HG02870 (cell line): ENCODE measurements at regions not wholly inside any gene's neighbourhood (a gene's known extent, or its start where the extent isn't known, plus 50 kb on each side); places are given as distances from the start of the nearest gene placed in this dataset.
A peak's percentile ranks its signal among the peaks of the same experiment; 100 is the strongest.

ENCODE experiments used
- ATAC-seq: cut with Tn5 transposase; IDR thresholded peaks from one replicate; pipeline ENCODE4 v1.9.1; 2021; ENCODE audit warnings: mild to moderate bottlenecking, moderate library complexity; ENCODE audit not compliant: unreplicated experiment

DNA sequence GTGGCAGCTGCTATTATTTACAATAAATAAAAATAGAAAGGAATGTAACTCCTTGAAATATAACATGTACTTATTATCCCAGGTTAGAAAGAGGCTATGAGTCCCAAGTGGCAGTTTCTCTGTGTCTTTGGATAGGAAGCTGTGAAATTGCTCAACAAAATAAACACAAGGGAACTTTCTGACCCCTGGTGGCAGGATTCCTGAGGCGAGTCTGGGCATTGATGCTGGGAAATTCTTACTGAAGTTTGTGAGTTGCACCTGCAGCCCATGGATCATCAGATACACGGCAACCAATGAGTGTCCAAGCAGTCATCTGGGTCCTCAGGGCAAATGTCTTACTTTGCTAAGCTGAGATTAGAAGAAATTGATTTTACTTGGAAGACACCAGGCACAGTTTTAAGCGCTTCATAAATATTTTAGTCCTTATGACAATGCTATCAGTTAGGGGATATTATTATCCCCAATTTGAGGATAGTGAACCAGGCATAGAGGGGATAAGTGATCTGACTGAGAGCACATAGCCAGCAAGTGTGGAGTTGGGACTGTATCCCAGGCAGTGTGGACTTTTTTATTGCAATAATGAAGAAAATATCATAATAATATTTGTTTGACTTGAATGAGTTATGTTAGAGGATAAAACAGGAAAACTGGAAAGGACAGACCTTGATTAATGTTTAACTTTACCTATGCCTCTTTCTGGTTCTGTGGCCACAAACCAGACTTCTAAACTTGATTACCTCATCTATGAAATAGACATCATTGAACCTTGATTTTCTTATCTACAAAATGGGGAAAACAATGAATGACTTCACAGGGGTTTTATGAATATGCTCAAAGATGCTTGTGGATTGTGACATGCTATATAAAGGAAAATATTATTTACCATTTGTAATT lies 265.5 kb upstream of the ADAMTSL1 start:
- no peak for ATAC-seq

DNA sequence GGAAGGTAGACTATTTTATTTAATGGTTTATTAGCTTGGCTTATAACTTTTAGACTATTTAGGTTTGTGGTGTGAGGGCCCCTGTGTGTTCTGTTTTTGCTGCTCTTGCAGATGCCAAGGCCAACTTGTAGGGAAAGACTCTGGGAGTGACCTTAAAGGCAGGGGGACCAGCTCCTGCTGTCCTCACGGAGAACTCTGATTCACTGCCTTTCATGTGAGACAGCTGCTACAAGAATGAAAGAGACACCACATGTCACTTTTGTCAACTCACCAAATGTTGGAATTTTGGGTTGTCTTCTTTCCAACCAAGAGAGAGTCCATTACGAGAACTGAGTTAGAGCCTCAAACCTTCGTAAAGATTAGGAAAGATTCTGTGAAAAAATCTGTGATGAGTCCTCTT lies 258.3 kb upstream of the ADAMTSL1 start:
- no peak for ATAC-seq

DNA sequence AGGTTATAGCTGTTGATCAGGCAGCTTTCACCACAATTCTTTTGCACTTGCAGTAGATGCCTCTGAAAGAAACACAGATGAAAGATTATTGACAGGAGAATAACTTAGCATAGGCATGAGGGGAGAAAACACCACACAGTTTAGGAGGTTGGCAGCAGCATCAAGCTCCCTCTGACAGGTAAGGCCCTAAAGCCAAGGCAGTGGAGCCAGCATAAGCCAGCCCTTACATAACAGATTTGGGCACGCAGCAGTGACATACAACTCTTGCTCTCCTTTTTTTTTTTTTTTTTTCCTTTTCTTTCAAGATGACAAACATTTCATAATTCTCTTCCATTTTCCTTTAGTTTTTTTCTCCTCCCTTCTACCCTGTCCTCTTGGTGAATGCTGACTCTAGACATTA lies 257.6 kb upstream of the ADAMTSL1 start:
- ATAC-seq: no peak

DNA sequence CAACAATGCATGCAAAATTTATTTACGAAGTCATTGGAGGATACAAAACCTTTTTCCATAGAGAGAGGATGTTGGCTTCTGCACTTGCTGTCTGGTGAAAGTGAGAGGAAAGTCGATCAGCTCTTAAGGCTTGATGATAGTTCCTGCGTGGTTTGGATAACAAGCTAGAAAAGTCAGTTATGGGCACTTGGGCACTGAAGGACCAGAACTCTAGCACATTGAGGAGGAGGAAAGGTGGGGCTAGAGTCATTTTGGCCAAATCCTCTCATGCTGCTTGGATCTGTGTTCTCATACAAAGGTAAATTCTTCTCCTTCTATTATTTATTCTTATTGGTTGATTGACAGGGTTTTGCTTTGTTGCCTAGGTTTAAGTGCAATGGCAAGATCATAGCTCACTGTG lies 245.9 kb upstream of the ADAMTSL1 start:
- no peak for ATAC-seq

DNA sequence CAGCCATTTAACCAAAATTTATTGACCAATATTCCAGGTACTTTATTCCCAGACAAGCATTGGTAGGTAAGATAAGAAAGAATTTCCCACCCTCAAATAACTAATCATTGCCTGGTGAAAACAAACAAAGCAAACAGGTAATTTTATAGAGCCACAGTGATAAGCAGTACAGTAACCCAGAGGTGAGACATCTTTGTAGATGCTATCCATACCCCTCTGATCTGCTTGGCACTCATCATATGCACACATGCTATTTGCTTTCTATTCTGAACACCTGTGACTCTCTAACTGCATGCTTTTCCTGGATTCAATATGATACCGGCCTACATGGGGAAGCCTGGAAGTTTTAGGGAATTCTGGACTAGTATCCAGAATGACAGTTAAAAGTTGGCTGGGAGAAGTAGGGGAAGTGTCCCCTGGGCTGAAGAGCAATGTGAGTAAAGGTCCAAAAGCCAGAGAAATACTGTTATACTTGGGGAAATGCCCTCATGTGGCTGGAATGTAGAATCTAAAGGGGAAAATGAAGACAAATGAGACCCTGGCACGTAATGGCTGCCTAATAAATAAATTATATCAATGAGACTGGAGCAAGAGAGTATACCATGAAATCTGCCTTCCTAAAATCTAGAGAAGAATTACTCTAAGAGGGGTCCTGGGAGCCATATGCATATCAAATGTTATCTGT lies 243.8 kb upstream of the ADAMTSL1 start:
- ATAC-seq: no peak

DNA sequence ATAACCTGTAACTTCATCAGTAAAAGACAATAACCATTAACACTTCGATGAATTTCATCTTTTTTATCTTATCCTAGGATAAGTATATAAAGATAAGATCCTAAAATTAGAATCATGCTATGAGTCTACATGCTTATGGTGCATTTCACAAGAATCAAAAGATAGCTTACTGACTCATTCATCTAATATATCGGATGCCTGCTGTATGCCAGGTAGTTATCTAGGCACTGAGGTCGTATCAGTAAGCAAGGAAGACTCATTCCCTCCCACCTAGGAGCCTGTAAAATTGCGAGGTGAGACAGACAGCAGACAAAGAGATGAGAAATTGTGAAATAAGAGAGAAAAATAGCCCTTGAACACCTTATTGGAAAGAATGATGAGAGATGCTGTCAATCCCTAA lies 240.6 kb upstream of the ADAMTSL1 start:
- ATAC-seq: no peak

DNA sequence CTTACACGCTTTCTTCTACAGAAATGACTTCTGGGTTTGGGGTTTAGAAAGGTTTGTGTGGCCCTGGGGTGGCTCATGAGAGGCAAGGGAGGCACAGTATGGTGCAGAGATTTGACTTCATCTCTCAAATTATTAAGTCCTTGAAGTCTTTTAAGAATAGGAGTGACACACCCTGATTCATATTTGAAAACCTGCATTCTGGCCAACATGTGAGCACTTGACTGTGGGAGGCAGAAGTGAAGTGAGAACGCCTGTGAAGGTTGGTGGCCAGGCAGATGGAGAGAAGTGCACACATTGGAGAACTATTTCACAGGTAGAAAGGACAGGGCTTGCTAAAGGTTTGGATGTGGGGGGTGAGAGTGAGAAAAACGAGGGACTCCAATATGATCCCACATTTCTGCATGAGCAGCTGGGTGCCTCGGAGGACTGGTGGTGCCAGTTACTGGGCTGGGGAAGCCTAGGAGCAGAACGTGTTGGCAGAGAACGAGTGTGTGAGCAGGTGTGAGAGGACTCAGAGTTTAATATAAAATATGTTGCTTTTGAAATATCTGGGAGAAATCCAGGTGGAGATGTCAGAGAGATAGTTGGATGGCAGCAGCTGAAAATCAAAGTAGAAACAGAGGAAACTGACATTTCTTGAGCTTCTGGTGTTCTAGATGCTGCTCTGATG lies 240.0 kb upstream of the ADAMTSL1 start:
- no peak for ATAC-seq

DNA sequence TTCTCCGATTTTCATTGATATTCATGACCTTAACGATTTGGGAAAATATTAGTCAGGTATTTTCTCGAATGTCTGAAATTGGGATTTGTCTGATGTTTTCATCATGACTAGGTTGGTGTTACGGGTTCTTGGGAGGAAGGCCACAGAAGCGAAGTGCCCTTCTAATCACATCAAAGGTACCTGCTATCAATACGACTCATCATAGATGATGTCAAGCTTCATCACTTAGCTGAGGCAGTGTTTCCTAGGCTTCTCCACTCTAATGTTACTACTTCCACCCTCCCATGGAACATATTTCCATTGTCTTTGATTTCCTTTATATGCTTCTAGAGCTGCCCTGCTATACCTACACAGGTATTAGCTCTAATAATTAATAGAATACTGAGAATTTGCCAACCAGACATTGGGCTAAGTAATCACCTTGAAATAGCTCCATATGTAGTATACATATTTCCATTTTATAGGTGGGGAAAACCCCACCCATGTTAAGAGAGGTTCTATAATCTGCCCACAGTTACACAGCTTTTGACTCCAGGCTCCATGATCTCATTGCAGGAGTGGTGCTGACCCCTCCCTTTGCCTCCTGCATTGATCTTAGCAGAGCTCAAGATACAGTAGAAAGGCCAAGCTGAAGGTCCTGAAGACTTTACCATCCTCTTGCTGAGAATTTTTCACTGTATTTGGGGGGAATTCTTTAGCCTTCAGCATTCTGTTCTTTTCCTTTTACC lies 238.6 kb upstream of the ADAMTSL1 start:
- ATAC-seq: no peak

DNA sequence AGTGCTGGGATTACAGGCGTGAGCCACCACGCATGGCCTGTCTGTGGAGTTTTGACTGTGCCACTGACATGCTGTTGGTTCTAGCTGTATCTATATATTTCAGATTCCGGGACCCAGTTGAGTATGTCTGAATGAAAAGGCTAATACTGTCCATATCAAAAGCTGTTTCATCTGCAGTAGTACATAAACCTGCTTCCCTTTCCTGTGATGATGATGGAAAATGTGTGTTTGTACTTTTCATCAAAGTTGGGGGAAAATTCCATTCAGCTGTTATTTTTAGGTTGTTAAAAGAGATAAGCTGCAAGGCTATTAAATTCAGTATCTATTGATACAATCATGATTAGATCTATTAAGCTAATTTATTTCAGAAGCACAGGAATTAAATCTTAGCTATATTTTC lies 237.6 kb upstream of the ADAMTSL1 start:
- no peak for ATAC-seq

DNA sequence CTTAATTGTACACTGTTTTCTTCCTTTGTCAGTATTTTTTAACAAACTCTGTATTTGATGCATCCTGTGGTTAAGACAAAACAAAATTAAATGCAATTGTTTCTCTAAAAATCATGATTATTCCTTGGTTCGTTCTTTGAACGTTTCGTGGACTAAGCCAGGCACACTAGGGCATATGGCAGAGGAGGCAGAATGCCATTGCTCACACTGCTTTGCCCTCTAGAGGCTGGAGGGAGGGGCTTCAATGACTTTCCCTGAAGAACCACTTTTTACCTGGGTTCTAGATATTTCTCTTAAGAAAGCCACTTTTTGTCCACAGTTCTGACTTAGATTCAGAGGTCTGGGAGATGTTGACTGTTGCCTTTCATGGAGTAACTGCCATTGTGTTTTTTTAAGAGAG lies 236.2 kb upstream of the ADAMTSL1 start:
- ATAC-seq: no peak

DNA sequence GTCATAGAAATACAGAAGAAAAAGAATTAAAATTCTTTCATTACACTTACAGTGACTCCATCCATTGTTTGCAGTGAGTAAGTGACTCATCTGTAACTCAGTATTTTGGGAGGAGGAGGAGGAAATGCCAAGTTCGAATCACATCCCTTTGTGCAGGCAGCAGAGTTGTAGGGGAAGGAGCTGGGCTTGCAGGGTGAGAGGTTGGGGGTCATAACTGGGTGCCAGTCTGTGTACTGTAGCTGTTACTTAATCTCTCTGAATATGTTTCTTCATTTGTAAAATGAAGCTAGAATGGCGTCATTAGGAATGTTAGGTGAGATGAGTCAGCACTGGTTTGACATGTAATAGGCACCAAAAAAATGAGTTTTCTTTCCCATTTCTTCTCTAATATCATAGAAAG lies 235.7 kb upstream of the ADAMTSL1 start:
- ATAC-seq: no peak

DNA sequence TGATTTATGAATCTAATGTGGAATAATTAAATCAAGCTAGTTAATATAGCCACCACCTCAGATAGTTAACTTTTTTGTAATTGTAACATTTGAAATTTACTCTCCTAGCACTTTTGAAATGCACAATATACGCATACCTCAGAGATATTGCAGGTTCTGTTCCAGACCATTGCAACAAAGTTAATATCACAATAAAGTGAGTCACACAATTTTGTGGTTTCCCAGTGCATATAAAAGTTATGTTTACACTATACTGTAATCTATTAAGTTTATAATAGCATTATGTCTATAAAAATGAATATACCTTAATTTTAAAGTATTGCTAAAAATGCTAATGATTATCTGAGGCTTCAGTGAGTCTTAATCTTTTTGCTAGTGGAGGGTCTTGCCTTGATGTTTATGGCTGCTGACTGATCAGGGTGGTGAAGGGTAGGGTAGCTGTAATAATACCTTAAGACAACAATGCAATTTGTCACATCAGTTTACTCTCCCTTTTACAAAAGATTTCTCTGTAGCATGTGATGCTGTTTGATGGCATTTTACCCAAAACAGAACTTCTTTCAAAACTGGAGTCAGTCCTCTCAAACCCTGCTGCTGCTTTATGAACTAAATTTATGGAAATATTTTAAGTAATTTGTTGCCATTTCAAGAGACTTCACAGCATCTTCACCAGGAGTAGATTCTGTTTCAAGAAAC lies 235.1 kb upstream of the ADAMTSL1 start:
- ATAC-seq: no peak

DNA sequence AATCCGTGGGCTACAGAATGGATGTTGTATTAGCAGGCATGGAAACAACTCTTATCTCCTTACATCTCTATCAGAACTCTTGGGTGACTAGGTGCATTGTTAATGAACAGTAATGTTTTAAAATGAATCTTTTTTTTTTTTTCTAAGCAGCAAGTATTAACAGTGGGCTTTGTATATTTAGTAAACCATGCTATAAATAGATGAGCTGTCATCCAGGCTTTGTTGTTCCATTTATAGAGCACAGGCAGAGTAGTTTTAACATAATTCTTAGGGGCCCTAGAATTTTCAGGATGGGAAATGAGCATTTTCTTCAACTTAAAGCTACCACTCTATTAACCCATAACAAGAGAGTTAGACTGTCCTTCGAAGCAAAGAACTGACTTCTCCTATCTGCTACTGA lies 233.7 kb upstream of the ADAMTSL1 start:
- no peak for ATAC-seq

DNA sequence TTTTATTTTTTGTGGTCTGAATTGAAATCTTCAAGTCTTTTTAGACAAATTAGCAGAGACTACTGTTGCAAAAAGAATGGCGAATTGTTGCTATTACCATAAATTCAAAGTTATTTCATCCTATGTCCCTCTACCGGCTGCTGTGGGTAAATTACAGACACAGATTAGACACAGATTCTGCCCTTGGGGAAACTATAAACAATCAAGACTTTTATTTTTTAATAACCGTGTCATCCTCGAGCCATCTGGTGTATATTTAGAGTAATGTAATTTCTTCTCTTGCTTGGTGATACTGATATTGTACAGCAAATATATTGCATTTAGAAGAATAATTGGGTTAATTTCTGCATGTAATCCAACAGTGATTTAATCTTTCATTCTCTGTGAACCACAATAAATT lies 228.0 kb upstream of the ADAMTSL1 start:
- ATAC-seq: no peak

DNA sequence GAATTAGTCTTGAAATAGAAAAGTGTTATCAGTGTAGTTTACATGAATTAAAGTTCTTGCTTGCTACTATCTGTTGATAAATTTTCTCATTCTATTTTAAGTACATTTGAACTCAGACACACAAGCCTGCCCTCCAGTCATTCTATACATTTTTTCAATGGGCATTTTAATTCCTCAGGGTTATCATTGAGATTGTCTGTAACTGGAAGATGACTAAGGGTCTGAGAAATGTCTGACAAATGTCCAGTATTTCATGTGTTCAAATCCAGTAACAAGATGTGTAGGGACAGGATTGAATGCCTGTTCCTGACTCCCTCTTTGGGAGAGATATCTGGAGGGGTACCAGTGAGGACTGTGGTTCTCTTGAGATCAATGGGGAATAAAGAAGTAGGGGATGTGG lies 223.9 kb upstream of the ADAMTSL1 start:
- no peak for ATAC-seq

DNA sequence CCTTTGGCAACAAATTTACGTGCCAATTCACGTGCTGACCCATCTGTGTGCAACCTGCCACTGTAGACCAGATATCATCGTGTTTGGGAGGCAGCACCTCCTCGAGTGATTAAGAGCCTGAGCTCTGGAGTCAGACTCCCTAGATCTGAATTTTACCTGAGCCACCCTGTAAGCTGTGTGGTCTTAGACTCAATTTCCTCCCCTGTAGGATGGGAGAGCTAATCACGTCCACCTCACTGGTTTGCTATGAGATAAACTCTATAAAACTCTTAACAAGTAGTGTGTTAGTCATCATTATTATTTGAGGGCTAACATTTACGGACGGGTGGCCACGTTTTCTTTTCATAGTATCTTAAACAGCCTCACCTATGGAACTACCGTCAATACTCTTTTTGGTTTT lies 220.0 kb upstream of the ADAMTSL1 start:
- ATAC-seq: no peak

DNA sequence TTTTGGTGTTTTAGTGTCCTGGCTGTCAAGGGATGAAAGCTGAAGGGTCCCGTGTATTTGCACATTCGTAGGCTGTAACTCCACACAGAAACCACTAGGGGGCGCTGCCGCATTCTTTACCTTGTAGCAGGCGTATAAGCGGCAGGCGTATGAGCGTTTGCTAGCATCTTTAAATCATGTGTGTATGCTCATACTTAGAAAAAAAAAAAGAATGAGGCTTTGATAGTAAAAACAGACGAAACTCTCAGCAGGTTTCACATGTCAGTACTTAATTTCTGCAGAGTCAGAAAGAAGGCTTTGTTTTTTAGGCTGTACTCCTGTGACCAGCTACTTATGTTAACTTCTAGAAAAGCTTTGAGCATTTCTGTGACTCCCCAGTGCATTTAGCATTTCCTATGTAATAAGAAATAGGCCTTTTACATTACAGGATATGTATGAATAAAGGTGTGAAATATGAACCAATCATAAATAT lies 218.8 kb upstream of the ADAMTSL1 start:
- peak; percentile 97 for ATAC-seq

DNA sequence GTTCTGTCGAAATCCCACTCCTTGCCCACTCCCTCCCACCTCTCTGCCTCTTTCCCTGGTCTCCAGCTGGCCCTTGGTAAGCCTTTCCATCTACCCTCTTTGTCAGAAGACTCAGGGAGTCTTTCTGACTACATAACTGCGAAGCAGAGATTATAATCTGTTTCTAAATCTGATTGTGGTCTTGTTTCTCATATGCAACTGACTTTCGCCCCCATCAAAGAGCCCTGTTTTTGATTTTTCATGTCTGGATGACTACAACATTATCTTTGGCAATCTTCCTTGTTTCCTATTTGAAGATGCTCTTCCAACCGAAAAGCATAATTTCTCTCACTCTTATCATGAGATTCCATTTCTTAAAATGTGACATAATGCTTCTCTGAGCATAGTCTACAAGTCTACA lies 218.2 kb upstream of the ADAMTSL1 start:
- no peak for ATAC-seq

DNA sequence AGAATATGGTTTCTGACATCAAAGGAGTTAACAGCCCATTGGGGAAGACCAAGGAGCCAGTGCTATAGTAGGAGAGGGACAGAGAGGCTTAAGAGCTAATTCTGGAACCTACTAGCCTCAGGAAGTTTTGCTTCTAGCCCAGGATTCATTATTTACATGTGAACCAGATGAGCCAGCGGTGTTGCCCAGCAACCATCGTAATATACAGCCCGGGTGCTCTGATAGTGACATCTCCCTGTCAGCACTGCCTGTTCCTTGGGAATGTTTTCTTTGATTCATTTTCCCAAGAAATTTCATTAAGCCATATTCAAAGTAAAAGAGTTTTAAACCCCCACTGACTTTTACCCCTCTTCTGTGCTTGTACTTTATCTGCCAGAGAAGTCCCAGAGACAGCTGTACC lies 217.4 kb upstream of the ADAMTSL1 start:
- no peak for ATAC-seq

DNA sequence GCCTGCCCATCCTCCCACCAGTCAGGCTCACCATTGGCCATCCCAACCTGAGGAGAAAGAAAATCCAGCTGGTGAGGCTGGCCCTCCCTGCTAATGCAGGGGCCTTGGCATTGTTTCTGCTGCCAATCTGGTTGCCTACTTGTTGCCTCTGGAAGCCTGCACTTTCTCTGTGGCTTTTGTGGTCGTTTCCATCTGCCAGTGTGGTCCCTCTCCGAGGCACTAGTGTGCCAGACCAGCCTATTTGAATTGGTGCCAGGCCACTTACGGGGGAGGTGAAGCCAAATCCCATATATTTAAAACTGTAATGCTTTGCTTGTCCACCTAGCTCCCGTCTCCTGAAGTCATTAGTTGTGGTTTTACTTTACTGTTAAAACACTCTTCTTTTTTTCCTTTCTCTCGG lies 213.4 kb upstream of the ADAMTSL1 start:
- no peak for ATAC-seq

DNA sequence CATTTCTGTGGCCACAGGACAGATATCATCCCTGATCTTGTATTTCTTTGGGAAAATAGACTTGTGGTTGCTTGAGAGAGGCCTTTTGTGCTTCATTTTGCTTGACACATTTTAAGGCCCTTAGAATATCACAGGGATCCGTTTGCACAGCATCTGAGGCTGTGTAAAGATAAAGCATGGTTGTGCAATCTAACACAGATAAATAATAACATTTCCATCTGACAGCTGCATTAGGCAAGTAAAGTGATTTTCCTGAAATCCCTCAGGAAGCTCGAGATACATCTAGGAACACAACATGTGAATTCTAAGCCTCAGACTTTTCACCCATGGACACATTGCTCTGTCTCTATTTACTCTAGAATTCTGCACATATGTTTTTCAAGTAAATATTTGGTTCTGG lies 212.8 kb upstream of the ADAMTSL1 start:
- ATAC-seq: no peak
